Stomach (tissue), 4 donors: ENCODE measurements at regions not wholly inside any gene's neighbourhood (a gene's known extent, or its start where the extent isn't known, plus 50 kb on each side); places are given as distances from the start of the nearest gene placed in this dataset.

Experiments used
- CTCF ChIP-seq, 7 experiments: fragments of 450-650 bp in 4 of 7; fragments of 200-600 bp in 3 of 7; sonication (generic) in 3 of 7; IDR thresholded peaks; one replicate each; pipeline ENCODE4 v1.5.1; 2016 to 2019; ENCODE audit warnings: antibody characterized with exemption in 7 of 7, control low read depth in 2 of 7, mild to moderate bottlenecking in 1 of 7
- EP300 ChIP-seq: sonication (generic); formaldehyde crosslinking; IDR thresholded peaks from one replicate; pipeline ENCODE4 v1.6.1; 2017; ENCODE audit warnings: antibody characterized with exemption
- POLR2A ChIP-seq, 4 donors: fragments of 450-650 bp; IDR thresholded peaks; one replicate each; pipeline ENCODE4 v1.6.1; 2016; ENCODE audit warnings: antibody characterized with exemption in 4 of 4, control low read depth in 2 of 4, mild to moderate bottlenecking in 1 of 4, moderate library complexity in 1 of 4
- POLR2AphosphoS5 ChIP-seq, 3 donors: sonication (generic); formaldehyde crosslinking; IDR thresholded peaks; one replicate each; pipeline ENCODE4 v1.6.1; 2016; ENCODE audit warnings: antibody characterized with exemption in 3 of 3

- no peak for TF ChIP-seq EP300
- TF ChIP-seq CTCF (IDR thresholded peaks at IDR 0.05), result no peak
- TF ChIP-seq POLR2A (IDR thresholded peaks at IDR 0.05), result no peak
- TF ChIP-seq POLR2AphosphoS5 (IDR thresholded peaks at IDR 0.05), result no peak
Observed at GRCh38 chr10:44013981-44014380, 365.3 kb upstream of the ZNF32 start.
